Activated naive CD8-positive, alpha-beta T cell treated with anti-CD3 and anti-CD28 coated beads for 36 hours (primary cell): ENCODE measurements at regions not wholly inside any gene's neighbourhood (a gene's known extent, or its start where the extent isn't known, plus 50 kb on each side); places are given as distances from the start of the nearest gene placed in this dataset.
"Not testable (repeated sequence)": the region's sequence is repeated elsewhere in the genome, so short reads cannot be mapped to it uniquely, and the experiment has no call there.

Source experiments
- DNase-seq: peaks from one replicate; pipeline ENCODE4 v3.0.0; 2021
- H3K27ac Mint-ChIP-seq: one replicate; pipeline ENCODE4 v1.8.0; 2022; ENCODE audit warnings: mild to moderate bottlenecking, moderate library complexity, mixed read lengths
- H3K27me3 Mint-ChIP-seq: one replicate; pipeline ENCODE4 v1.8.0; 2022; ENCODE audit warnings: mild to moderate bottlenecking, mixed read lengths
- H3K36me3 Mint-ChIP-seq: one replicate; pipeline ENCODE4 v1.8.0; 2021; ENCODE audit warnings: mild to moderate bottlenecking, mixed read lengths
- H3K4me1 Mint-ChIP-seq: one replicate; pipeline ENCODE4 v1.8.0; 2021; ENCODE audit warnings: mixed read lengths
- H3K4me3 Mint-ChIP-seq: one replicate; pipeline ENCODE4 v1.8.0; 2022; ENCODE audit warnings: mild to moderate bottlenecking, moderate library complexity, mixed read lengths
- H3K9me3 Mint-ChIP-seq: one replicate; pipeline ENCODE4 v1.8.0; 2022; ENCODE audit warnings: mixed read lengths

DNA sequence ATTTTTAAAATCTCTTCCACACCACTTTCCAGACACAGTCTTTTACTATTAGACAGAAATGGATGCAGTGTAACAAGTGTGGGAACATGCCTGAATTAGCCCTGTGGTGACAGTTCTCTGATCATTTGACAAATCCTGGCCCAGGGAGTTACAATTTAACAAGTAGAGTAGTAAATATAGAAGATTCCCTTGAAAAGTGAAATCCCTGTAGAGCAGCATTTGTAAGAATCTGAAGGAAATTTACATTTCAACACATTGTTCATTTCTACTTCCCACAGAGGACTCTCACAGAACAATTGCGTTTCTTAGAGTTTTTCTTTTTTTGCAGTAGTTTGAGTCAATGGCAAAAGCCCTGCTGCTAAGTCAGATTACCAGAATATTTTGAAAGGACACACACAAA lies 458.3 kb upstream of the BRINP3 start:
- H3K36me3 Mint-ChIP-seq, result no peaks in the 10 kb centered on the region
- no peak overlapping the region for H3K27ac Mint-ChIP-seq
- DNase-seq, result no peak
- H3K27me3 Mint-ChIP-seq, result no peaks in the 10 kb centered on the region
- no peaks in the 10 kb centered on the region for H3K9me3 Mint-ChIP-seq
- H3K4me1 Mint-ChIP-seq, result no peaks in the 10 kb centered on the region
- H3K4me3 Mint-ChIP-seq, result no peak overlapping the region

- Mint-ChIP-seq H3K4me1 (no peaks in the 10 kb centered on the region), H3K27me3 (no peaks in the 10 kb centered on the region), H3K4me3 (no peak overlapping the region), H3K9me3 (no peaks in the 10 kb centered on the region), H3K36me3 (no peaks in the 10 kb centered on the region), H3K27ac (no peak overlapping the region)
- DNase-seq, result no peak
Measured at GRCh38 chr1:190936337-190936736, 458.7 kb upstream of the BRINP3 start.

DNA sequence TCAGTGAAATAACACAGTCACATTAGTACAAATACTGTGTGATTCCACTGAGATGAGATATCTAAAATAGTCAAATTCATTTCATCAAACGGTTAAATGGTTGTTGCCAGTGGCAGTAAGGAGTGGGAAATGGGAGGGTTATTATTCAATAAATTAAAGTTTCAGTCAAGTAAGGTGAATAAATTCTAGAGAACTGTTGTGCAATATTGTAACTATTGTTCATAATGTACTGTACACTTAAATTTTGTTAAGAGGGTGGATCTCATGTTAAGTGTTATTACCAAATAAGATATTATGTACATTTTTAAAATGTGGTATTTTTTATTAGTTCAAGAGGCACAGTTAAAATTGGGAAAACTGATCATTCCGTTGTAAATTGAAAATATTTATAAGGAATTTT lies 463.3 kb upstream of the BRINP3 start:
- Mint-ChIP-seq H3K9me3 (peaks cover 2% of the 10 kb centered on the region), H3K4me1 (no peaks in the 10 kb centered on the region), H3K27me3 (no peaks in the 10 kb centered on the region), H3K36me3 (no peaks in the 10 kb centered on the region), H3K27ac (no peak overlapping the region), H3K4me3 (no peak overlapping the region)
- no peak for DNase-seq

DNA sequence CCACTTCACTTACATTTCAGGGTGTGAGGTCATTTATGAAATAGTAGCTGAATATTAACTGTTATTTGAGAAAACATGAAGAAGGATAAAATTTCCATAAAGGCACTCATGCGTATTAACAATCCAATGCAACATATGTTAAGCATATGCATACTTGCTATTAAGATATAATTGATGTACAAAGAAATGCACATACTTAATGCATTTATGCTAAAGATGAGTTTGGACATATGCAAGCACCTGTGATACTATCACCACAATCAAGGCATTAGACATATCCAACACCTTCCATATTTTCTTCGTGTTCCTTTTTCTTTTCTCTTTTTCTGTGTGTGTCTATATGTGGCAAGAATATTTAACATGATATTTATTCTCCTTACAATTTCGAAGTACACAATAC lies 464.8 kb upstream of the BRINP3 start:
- Mint-ChIP-seq H3K27ac (no peak overlapping the region), H3K36me3 (no peaks in the 10 kb centered on the region), H3K9me3 (peaks cover 2% of the 10 kb centered on the region), H3K27me3 (no peaks in the 10 kb centered on the region), H3K4me1 (no peaks in the 10 kb centered on the region), H3K4me3 (no peak overlapping the region)
- no peak for DNase-seq

- DNase-seq, H3K4me1 Mint-ChIP-seq, H3K36me3 Mint-ChIP-seq, H3K9me3 Mint-ChIP-seq, H3K4me3 Mint-ChIP-seq, H3K27me3 Mint-ChIP-seq, H3K27ac Mint-ChIP-seq: not testable (repeated sequence)
Measured at GRCh38 chr1:190943722-190944121, 466.1 kb upstream of the BRINP3 start.

GRCh38 chr1:190949939-190950338 lies 472.3 kb upstream of the BRINP3 start:
- peaks cover 3% of the 10 kb centered on the region for H3K9me3 Mint-ChIP-seq
- H3K4me3 Mint-ChIP-seq, result no peak overlapping the region
- no peaks in the 10 kb centered on the region for H3K4me1 Mint-ChIP-seq
- H3K36me3 Mint-ChIP-seq, result no peaks in the 10 kb centered on the region
- no peaks in the 10 kb centered on the region for H3K27me3 Mint-ChIP-seq
- no peak for DNase-seq
- H3K27ac Mint-ChIP-seq, result no peak overlapping the region

DNA sequence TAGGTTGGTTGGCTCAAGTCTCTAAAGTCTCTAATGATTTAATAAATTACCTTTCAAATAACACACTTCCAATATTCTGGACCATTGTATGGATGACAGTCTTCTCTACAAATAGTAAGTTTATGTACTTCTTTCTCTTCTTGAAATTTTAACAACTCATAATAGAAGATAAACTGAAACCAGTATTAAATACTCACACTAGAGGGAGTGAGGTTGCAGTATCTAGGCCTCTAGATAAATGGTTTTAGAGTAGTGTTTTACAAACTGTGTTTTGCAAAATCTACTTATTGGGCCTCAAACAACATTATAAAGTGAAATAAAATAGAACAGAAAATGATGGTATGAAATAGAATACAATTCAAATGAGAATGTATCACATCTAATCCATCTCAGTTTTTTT lies 479.9 kb upstream of the BRINP3 start:
- Mint-ChIP-seq H3K4me1 (no peaks in the 10 kb centered on the region), H3K27ac (no peak overlapping the region), H3K36me3 (no peaks in the 10 kb centered on the region), H3K4me3 (no peak overlapping the region), H3K9me3 (peaks cover 3% of the 10 kb centered on the region), H3K27me3 (no peaks in the 10 kb centered on the region)
- no peak for DNase-seq

DNA sequence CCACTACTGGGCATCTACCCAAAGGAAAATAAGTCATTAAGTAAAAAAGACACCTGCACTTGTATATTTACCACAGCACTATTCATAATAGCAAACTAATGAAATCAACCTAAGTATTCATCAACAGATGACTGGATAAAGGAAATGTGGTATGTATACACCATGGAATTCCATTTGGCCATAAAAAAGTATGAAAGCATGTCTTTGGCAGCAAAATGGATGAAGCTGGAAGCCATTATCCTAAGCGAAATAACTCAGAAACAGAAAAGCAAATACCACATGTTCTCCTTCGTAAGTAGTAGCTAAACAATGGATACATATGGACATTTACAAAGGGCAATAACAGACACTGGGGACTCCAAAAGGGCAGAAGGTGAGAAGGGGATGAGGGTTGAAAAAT lies 485.7 kb upstream of the BRINP3 start:
- no peaks in the 10 kb centered on the region for H3K27me3 Mint-ChIP-seq
- no peak overlapping the region for H3K4me3 Mint-ChIP-seq
- peaks cover 2% of the 10 kb centered on the region for H3K9me3 Mint-ChIP-seq
- no peaks in the 10 kb centered on the region for H3K4me1 Mint-ChIP-seq
- no peaks in the 10 kb centered on the region for H3K36me3 Mint-ChIP-seq
- H3K27ac Mint-ChIP-seq, result no peak overlapping the region
- DNase-seq, result no peak

DNA sequence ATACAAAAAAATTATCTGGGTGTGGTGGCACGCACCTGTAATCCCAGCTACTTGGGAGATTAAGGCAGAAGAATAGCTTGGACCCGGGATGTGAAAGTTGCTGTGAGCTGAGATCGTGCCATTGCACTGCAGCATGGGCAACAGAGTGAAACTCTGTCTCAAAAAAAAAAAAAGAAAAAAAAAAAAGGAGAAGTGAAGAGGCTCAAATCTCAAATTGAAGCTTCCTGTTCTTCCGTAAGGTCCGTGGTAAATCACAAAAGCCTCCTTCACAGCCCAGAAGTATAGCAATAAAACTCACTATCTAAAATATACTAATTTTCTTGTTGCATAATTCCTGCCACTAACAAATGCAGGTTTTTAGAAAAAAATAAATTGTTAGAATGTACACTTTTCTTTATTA lies 498.2 kb upstream of the BRINP3 start:
- H3K4me1 Mint-ChIP-seq, result no peaks in the 10 kb centered on the region
- no peak overlapping the region for H3K4me3 Mint-ChIP-seq
- H3K9me3 Mint-ChIP-seq, result peaks cover 5% of the 10 kb centered on the region
- H3K27ac Mint-ChIP-seq, result no peak overlapping the region
- H3K36me3 Mint-ChIP-seq, result no peaks in the 10 kb centered on the region
- H3K27me3 Mint-ChIP-seq, result no peaks in the 10 kb centered on the region
- DNase-seq, result no peak

DNA sequence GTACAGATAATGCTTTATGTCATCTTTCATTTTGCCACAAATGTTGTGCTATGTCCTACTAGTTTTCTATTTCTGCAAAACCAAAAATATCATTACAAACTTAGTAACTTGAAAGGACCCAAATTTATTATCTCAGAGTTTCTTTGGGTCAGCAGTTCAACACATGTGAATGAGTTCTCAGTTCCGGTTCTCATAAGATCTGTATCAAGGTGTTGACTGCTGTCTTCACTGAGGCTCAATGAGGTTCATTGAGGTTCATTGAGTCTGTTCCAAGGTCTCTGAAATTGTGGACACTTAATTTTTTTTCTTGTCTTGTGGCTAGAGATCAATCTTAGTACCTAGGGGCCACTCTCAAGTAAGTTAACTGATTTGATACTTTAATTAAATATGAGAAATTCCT lies 525.1 kb upstream of the BRINP3 start:
- Mint-ChIP-seq H3K27me3 (no peaks in the 10 kb centered on the region), H3K9me3 (peaks cover 4% of the 10 kb centered on the region), H3K4me1 (no peaks in the 10 kb centered on the region), H3K27ac (no peak overlapping the region), H3K36me3 (no peaks in the 10 kb centered on the region), H3K4me3 (no peak overlapping the region)
- DNase-seq, result no peak

DNA sequence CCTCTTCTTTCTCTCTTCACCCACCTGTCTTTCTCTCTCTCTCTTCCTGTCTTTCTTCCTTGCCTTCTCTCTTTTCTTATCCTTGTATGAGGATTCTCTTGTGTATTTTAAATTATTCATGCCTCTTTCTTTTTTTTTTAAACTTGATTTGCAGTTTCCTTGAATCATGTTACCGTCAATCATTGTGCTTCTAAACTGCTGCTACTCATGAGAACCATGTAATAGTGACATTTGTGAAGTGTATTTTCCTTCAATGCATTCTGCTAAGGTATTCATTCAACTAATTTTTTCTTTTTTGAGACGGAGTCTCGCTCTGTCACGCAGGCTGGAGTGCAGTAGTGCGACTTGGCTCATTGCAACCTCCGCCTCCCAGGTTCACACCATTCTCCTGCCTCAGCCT lies 539.1 kb upstream of the BRINP3 start:
- Mint-ChIP-seq H3K27ac (no peak overlapping the region), H3K4me3 (no peak overlapping the region), H3K36me3 (no peaks in the 10 kb centered on the region), H3K27me3 (no peaks in the 10 kb centered on the region), H3K9me3 (peaks cover 6% of the 10 kb centered on the region), H3K4me1 (no peaks in the 10 kb centered on the region)
- DNase-seq, result no peak

GRCh38 chr1:191022856-191023255 lies 545.2 kb upstream of the BRINP3 start:
- Mint-ChIP-seq H3K36me3 (no peaks in the 10 kb centered on the region), H3K27ac (no peak overlapping the region), H3K27me3 (no peaks in the 10 kb centered on the region), H3K4me3 (no peak overlapping the region), H3K9me3 (peaks cover 5% of the 10 kb centered on the region), H3K4me1 (no peaks in the 10 kb centered on the region)
- DNase-seq, result no peak

GRCh38 chr1:191025896-191026642 lies 548.4 kb upstream of the BRINP3 start:
- no peaks in the 10 kb centered on the region for H3K4me1 Mint-ChIP-seq
- no peaks in the 10 kb centered on the region for H3K27me3 Mint-ChIP-seq
- no peaks in the 10 kb centered on the region for H3K36me3 Mint-ChIP-seq
- no peak overlapping the region for H3K4me3 Mint-ChIP-seq
- no peak overlapping the region for H3K27ac Mint-ChIP-seq
- DNase-seq, result no peak
- H3K9me3 Mint-ChIP-seq, result peaks cover 14% of the 10 kb centered on the region

DNA sequence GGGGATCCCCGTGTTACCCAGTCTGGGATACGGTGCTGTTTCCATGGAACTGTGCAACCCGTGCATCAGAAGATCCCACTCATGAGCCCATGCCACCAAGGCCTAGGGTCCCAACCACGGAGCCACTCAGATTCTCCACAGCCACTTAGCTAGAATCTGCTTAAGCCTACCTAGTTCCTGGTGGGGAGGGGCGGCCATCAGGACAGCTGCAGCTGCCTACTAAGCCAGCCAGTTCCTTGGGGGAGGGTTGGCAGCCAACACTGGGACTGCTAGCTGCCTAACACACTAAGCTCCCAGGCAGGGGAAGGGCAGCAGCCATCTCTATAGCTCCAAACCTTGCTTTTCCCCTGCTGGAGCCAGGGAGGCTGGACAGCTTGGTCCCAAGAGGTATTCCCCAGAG lies 549.2 kb upstream of the BRINP3 start:
- H3K9me3 Mint-ChIP-seq, result peaks cover 14% of the 10 kb centered on the region
- H3K4me3 Mint-ChIP-seq, result no peak overlapping the region
- H3K4me1 Mint-ChIP-seq, result no peaks in the 10 kb centered on the region
- no peaks in the 10 kb centered on the region for H3K27me3 Mint-ChIP-seq
- no peak overlapping the region for H3K27ac Mint-ChIP-seq
- DNase-seq, result no peak
- H3K36me3 Mint-ChIP-seq, result no peaks in the 10 kb centered on the region

DNA sequence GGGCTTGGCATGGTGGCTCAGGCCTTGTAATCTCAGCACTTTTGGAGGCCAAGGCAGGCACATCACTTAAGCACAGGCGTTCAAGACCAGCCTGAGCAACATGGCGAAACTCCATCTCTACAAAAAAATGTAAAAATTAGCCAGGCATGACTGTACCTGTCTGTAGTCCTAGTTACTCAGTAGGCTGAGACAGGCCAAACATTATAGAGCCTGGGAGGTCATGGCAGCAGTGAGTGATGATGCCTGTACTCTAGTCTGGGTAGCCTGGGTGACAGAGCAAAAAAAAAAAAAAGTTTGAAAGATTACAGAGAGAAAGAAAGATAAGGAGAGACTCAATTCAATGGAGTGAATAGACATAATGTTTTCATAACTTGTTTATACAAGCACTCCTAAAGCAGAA lies 556.5 kb upstream of the BRINP3 start:
- Mint-ChIP-seq H3K36me3 (no peaks in the 10 kb centered on the region), H3K9me3 (peaks cover 21% of the 10 kb centered on the region), H3K4me1 (no peaks in the 10 kb centered on the region), H3K27me3 (no peaks in the 10 kb centered on the region), H3K4me3 (no peak overlapping the region), H3K27ac (no peak overlapping the region)
- no peak for DNase-seq

- Mint-ChIP-seq H3K27ac (no peak overlapping the region), H3K4me1 (no peaks in the 10 kb centered on the region), H3K36me3 (no peaks in the 10 kb centered on the region), H3K27me3 (no peaks in the 10 kb centered on the region), H3K4me3 (no peak overlapping the region), H3K9me3 (peaks cover 11% of the 10 kb centered on the region)
- no peak for DNase-seq
Measured at GRCh38 chr1:191043066-191043465, 565.4 kb upstream of the BRINP3 start.
